ENCODE measurements at regions not wholly inside any gene's neighbourhood (a gene's known extent, or its start where the extent isn't known, plus 50 kb on each side); places are given as distances from the start of the nearest gene placed in this dataset.

DNA sequence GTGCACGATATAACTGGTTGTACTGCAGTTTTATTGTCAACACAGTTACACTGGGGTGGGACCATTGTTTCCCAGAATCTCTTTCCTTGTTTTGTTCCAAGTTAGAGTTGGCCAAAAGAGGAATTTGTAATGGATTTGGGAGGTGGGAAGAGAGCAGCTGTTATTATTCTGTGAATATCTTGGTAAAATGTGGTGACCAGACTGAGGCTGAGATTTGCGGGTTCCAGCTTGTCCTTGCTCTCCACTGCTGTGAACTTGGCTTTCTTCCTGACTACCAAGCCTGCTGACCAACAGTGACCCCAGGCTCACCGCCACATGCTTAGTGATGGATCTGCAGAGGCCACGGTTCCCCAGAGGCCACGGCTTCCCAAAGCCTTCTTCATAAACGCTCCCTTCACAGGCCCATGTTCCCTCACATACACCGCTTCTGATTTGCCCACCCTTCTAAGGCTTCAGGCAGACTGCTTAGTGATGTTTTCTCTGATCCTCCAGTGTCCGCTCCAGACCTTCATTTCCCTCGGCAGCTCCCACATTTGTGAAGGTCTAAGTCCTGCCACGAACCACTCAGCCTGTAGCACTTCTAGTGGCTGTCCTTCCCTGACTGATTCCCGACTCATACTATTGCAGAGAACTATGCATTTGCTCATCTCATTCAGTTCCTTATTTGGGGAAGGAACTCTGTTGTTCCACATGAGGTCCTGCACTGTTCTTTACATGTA, 525.5 kb upstream of the RGMA start:
- WGBS (ENCODE audit: insufficient coverage, low coverage, missing lambda C conversion rate), result 0% methylated on average over 11 of the region's 11 CpGs
- Histone ChIP-seq H3K9me3 (replicated peaks; ENCODE audit: control insufficient read depth, insufficient read depth, low read depth, low read length) (no peaks in the 10 kb centered on the region), H3K36me3 (ENCODE audit: control insufficient read depth, insufficient read depth, low read length) (no peaks in the 10 kb centered on the region), H3K9me1 (ENCODE audit: control insufficient read depth, insufficient read depth, low read length) (no peaks in the 10 kb centered on the region), H2AFZ (ENCODE audit: low read depth, low read length) (no peak overlapping the region), H4K20me1 (replicated peaks; ENCODE audit: control insufficient read depth, insufficient read depth, low read length) (no peaks in the 10 kb centered on the region), H3K4me2 (ENCODE audit: insufficient read depth, low read length) (no peak overlapping the region), H3K4me3 (no peak overlapping the region), H3K27me3 (ENCODE audit: control insufficient read depth in 2 of 2, insufficient read depth in 2 of 2, low read length in 2 of 2) (no peaks in the 10 kb centered on the region), H3K27ac (ENCODE audit: extremely low read depth, low read depth, low read length) (no peak overlapping the region), H3K79me2 (ENCODE audit: control insufficient read depth, insufficient read depth, low read length) (no peaks in the 10 kb centered on the region), H3K9ac (ENCODE audit: insufficient read depth in 1 of 2, low read depth in 2 of 2, low read length in 2 of 2) (no peak overlapping the region), H3K4me1 (replicated peaks in 1 of 2; ENCODE audit: control insufficient read depth in 2 of 2, insufficient read depth in 2 of 2, low read length in 2 of 2) (no peaks in the 10 kb centered on the region)
- intact Hi-C loops (cut with micrococcal nuclease) (no loop called here), in situ Hi-C loops (cut with MboI) (no loop called here)
- no TSS peak for BruUV-seq (replicated peaks)
- TF ChIP-seq ZBTB1 (CRISPR knock-in tag; IDR thresholded peaks at IDR 0.05; ENCODE audit: borderline replicate concordance, low read depth) (no peak), MCM3 (IDR thresholded peaks at IDR 0.05) (no peak), ZFP36 (IDR thresholded peaks at IDR 0.05; ENCODE audit: low read depth, low read length, partially characterized antibody) (no peak)
- TF ChIP-seq, protein P1, sequence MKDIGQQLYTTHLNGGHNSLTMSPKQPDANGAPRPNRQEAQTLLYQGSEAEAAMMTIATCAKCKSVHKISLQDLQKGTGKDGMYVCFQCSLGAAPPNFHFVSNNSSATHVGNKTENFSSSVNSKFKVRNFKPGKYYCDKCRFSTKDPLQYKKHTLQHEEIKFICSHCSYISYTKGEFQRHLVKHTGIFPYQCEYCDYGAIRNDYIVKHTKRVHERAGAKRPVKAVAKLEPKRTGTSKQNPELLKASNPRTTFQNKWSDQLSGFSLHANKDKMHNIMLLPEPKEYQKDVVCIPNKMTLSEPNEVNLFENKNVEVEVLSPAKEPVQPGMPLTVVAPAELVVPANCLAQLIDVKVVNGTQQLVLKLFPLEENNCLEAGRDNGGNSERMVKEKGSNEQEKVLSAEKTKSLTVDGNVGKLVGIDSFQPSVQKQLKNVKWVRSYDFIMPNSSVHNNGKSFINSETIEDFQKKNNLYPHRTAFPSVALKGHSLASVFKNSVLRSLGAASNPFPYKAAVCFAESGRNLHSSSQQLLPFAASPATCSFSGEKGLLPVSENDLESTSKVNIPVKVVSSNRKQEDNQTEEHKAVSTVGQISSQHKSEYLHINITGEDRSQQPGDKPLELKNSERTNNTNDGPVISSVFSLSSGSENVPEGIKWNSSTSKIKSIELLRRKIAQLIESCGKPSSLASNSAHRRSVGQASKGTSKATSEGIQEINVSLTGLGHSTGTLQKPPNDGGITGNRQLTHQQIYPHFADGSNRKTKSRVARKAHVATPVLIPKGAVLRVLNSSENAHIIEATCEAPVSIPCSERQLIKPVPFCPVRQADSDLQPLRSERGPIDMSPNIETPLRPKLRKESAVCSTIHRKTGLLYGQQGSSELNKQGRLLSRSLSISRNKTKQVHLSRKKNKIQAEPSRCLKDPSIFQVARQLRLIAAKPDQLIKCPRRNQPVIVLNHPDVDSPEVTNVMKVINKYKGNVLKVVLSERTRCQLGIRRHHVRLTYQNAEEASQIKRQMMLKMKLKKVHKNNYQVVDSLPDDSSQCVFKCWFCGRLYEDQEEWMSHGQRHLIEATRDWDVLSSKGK (CRISPR knock-in tag; IDR thresholded peaks at IDR 0.05), result no peak
- TF ChIP-seq, protein P2, sequence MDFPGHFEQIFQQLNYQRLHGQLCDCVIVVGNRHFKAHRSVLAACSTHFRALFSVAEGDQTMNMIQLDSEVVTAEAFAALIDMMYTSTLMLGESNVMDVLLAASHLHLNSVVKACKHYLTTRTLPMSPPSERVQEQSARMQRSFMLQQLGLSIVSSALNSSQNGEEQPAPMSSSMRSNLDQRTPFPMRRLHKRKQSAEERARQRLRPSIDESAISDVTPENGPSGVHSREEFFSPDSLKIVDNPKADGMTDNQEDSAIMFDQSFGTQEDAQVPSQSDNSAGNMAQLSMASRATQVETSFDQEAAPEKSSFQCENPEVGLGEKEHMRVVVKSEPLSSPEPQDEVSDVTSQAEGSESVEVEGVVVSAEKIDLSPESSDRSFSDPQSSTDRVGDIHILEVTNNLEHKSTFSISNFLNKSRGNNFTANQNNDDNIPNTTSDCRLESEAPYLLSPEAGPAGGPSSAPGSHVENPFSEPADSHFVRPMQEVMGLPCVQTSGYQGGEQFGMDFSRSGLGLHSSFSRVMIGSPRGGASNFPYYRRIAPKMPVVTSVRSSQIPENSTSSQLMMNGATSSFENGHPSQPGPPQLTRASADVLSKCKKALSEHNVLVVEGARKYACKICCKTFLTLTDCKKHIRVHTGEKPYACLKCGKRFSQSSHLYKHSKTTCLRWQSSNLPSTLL (IDR thresholded peaks at IDR 0.05), result no peak
- TF ChIP-seq, protein P3, sequence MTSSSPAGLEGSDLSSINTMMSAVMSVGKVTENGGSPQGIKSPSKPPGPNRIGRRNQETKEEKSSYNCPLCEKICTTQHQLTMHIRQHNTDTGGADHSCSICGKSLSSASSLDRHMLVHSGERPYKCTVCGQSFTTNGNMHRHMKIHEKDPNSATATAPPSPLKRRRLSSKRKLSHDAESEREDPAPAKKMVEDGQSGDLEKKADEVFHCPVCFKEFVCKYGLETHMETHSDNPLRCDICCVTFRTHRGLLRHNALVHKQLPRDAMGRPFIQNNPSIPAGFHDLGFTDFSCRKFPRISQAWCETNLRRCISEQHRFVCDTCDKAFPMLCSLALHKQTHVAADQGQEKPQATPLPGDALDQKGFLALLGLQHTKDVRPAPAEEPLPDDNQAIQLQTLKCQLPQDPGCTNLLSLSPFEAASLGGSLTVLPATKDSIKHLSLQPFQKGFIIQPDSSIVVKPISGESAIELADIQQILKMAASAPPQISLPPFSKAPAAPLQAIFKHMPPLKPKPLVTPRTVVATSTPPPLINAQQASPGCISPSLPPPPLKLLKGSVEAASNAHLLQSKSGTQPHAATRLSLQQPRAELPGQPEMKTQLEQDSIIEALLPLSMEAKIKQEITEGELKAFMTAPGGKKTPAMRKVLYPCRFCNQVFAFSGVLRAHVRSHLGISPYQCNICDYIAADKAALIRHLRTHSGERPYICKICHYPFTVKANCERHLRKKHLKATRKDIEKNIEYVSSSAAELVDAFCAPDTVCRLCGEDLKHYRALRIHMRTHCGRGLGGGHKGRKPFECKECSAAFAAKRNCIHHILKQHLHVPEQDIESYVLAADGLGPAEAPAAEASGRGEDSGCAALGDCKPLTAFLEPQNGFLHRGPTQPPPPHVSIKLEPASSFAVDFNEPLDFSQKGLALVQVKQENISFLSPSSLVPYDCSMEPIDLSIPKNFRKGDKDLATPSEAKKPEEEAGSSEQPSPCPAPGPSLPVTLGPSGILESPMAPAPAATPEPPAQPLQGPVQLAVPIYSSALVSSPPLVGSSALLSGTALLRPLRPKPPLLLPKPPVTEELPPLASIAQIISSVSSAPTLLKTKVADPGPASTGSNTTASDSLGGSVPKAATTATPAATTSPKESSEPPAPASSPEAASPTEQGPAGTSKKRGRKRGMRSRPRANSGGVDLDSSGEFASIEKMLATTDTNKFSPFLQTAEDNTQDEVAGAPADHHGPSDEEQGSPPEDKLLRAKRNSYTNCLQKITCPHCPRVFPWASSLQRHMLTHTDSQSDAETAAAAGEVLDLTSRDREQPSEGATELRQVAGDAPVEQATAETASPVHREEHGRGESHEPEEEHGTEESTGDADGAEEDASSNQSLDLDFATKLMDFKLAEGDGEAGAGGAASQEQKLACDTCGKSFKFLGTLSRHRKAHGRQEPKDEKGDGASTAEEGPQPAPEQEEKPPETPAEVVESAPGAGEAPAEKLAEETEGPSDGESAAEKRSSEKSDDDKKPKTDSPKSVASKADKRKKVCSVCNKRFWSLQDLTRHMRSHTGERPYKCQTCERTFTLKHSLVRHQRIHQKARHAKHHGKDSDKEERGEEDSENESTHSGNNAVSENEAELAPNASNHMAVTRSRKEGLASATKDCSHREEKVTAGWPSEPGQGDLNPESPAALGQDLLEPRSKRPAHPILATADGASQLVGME (CRISPR knock-in tag; IDR thresholded peaks at IDR 0.05), result no peak
- ATAC-seq (no peak), DNase-seq (ENCODE audit: extremely low read depth in 1 of 4, low spot score in 3 of 4) (no peak), FAIRE-seq (no peak)
- POLR2A ChIA-PET, result no interaction called here
- CTCF ChIA-PET (ENCODE audit: low intra/inter-chr PET ratio), result no interaction called here

Data from K562 (cell line).